Stimulated activated CD8-positive, alpha-beta memory T cell treated with anti-CD3 and anti-CD28 coated beads, Interleukin-12 subunit alpha, Interleukin-12 subunit beta, amount 100 ng/mL, for 1 hour (primary cell): ENCODE measurements at regions not wholly inside any gene's neighbourhood (a gene's known extent, or its start where the extent isn't known, plus 50 kb on each side); places are given as distances from the start of the nearest gene placed in this dataset.

Experiments used
- DNase-seq: peaks from one replicate; pipeline ENCODE4 v3.0.0-alpha.2; 2020; ENCODE audit warnings: low read depth

- no peak for DNase-seq
Observed at GRCh38 chr13:74667656-74668203, 533.5 kb upstream of the KLF12 start.

GRCh38 chr13:74662905-74663304 lies 528.7 kb upstream of the KLF12 start:
- no peak for DNase-seq

- no peak for DNase-seq
Observed at GRCh38 chr13:74661851-74662250, 527.6 kb upstream of the KLF12 start.

GRCh38 chr13:74657765-74658164 lies 523.6 kb upstream of the KLF12 start:
- DNase-seq: no peak

- DNase-seq: no peak
Observed at GRCh38 chr13:74651121-74651520, 516.9 kb upstream of the KLF12 start.

GRCh38 chr13:74647991-74648390 lies 513.8 kb upstream of the KLF12 start:
- DNase-seq: no peak

- no peak for DNase-seq
Observed at GRCh38 chr13:74647211-74647610, 513.0 kb upstream of the KLF12 start.

GRCh38 chr13:74646091-74646490 lies 511.9 kb upstream of the KLF12 start:
- no peak for DNase-seq

GRCh38 chr13:74645586-74645985 lies 511.4 kb upstream of the KLF12 start:
- DNase-seq: no peak

- DNase-seq: no peak
Observed at GRCh38 chr13:74644229-74644628, 510.0 kb upstream of the KLF12 start.

- no peak for DNase-seq
Observed at GRCh38 chr13:74641586-74641985, 507.4 kb upstream of the KLF12 start.

GRCh38 chr13:74633734-74634133 lies 499.5 kb upstream of the KLF12 start:
- no peak for DNase-seq

- DNase-seq: no peak
Observed at GRCh38 chr13:74629985-74630384, 495.8 kb upstream of the KLF12 start.

GRCh38 chr13:74625541-74625940 lies 491.3 kb upstream of the KLF12 start:
- no peak for DNase-seq

- no peak for DNase-seq
Observed at GRCh38 chr13:74623761-74624160, 489.6 kb upstream of the KLF12 start.

GRCh38 chr13:74622284-74622683 lies 488.1 kb upstream of the KLF12 start:
- DNase-seq: no peak

GRCh38 chr13:74620711-74621110 lies 486.5 kb upstream of the KLF12 start:
- no peak for DNase-seq

- no peak for DNase-seq
Observed at GRCh38 chr13:74620308-74620707, 486.1 kb upstream of the KLF12 start.

- no peak for DNase-seq
Observed at GRCh38 chr13:74597526-74597925, 463.3 kb upstream of the KLF12 start.

- no peak for DNase-seq
Observed at GRCh38 chr13:74596691-74597090, 462.5 kb upstream of the KLF12 start.

- no peak for DNase-seq
Observed at GRCh38 chr13:74593688-74594087, 459.5 kb upstream of the KLF12 start.

GRCh38 chr13:74586847-74587246 lies 452.6 kb upstream of the KLF12 start:
- DNase-seq: no peak

- no peak for DNase-seq
Observed at GRCh38 chr13:74576420-74576819, 442.2 kb upstream of the KLF12 start.

- peak; percentile 3 for DNase-seq
Observed at GRCh38 chr13:74575729-74576125, 441.5 kb upstream of the KLF12 start.
